IMR-90 (cell line): ENCODE measurements at regions not wholly inside any gene's neighbourhood (a gene's known extent, or its start where the extent isn't known, plus 50 kb on each side); places are given as distances from the start of the nearest gene placed in this dataset.
A peak's percentile ranks its signal among the peaks of the same experiment; 100 is the strongest.

Source experiments
- ATAC-seq: fragments of 200-7000 bp; cut with Tn5 transposase; 2 replicates; pipeline ENCODE4 v1.9.1; 2020; ENCODE audit warnings: low read depth, mild to moderate bottlenecking, moderate library complexity
- BruUV-seq: library from RNA; stranded (reverse); fragments of 400-500 nt; replicated peaks from 2 replicates; lab custom pipeline; 2021; lab: Mats Ljungman, UMichigan
- CTCF ChIA-PET: fragments of 300-600 bp; formaldehyde crosslinking; extraction: SDS; loops from one replicate; lab custom pipeline; 2021; ENCODE audit warnings: antibody characterized with exemption; lab: Yijun Ruan, JAX
- POLR2A ChIA-PET: fragments of 300-600 bp; sonication (Branson Sonifier 250); formaldehyde crosslinking; loops from one replicate; lab custom pipeline; 2022; ENCODE audit warnings: antibody characterized with exemption; ENCODE audit not compliant: unreplicated experiment; lab: Charles Lee
- DNase-seq: peaks from one replicate; pipeline ENCODE4 v3.0.0; 2013
- H2AFZ ChIP-seq: replicated peaks from 2 replicates; pipeline ENCODE3; 2013; ENCODE audit warnings: low read length, mild to moderate bottlenecking; ENCODE audit not compliant: poor library complexity
- H2AK5ac ChIP-seq: 2 replicates; pipeline ENCODE4 v1.6.1; 2013; ENCODE audit warnings: low read depth, low read length, inconsistent platforms
- H2AK9ac ChIP-seq: replicated peaks from 2 replicates; pipeline ENCODE3; 2013; ENCODE audit warnings: mild to moderate bottlenecking, low read depth, low read length, moderate library complexity; ENCODE audit not compliant: poor library complexity
- H2BK120ac ChIP-seq: 2 replicates; pipeline ENCODE4 v1.6.1; 2013; ENCODE audit warnings: low read depth, low read length, inconsistent platforms
- H2BK15ac ChIP-seq: 3 replicates; pipeline ENCODE4 v1.6.1; 2013; ENCODE audit warnings: low read depth, low read length, inconsistent platforms
- H2BK20ac ChIP-seq: 2 replicates; pipeline ENCODE4 v1.6.1; 2013; ENCODE audit warnings: low read depth, mild to moderate bottlenecking, inconsistent platforms, low read length, moderate library complexity
- H2BK5ac ChIP-seq: 2 replicates; pipeline ENCODE4 v1.6.1; 2013; ENCODE audit warnings: mild to moderate bottlenecking, low read depth, low read length, inconsistent platforms; ENCODE audit not compliant: poor library complexity, severe bottlenecking
- H3K14ac ChIP-seq: replicated peaks from 2 replicates; pipeline ENCODE4 v1.6.1; 2013; ENCODE audit warnings: low read depth, low read length, inconsistent platforms
- H3K18ac ChIP-seq: 2 replicates; pipeline ENCODE4 v1.6.1; 2013; ENCODE audit warnings: low read depth, low read length, control low read depth
- H3K23ac ChIP-seq: 2 replicates; pipeline ENCODE4 v1.6.1; 2013; ENCODE audit warnings: low read depth, low read length, inconsistent platforms
- H3K27ac ChIP-seq: 2 replicates; pipeline ENCODE4 v1.5.1; 2013; ENCODE audit warnings: mild to moderate bottlenecking, control low read depth, low read length; ENCODE audit not compliant: insufficient read depth
- H3K27me3 ChIP-seq: 2 replicates; pipeline ENCODE4 v1.6.1; 2013; ENCODE audit warnings: low read length; ENCODE audit not compliant: control insufficient read depth, insufficient read depth
- H3K36me3 ChIP-seq: 2 replicates; pipeline ENCODE4 v1.6.1; 2013; ENCODE audit warnings: low read length, mixed read lengths; ENCODE audit not compliant: control insufficient read depth, insufficient read depth
- H3K4ac ChIP-seq: 2 replicates; pipeline ENCODE4 v1.6.1; 2013; ENCODE audit warnings: low read depth, low read length, inconsistent platforms
- H3K4me1 ChIP-seq: 2 replicates; pipeline ENCODE4 v1.6.1; 2013; ENCODE audit warnings: low read length, mixed read lengths; ENCODE audit not compliant: control insufficient read depth, insufficient read depth
- H3K4me2 ChIP-seq: 2 replicates; pipeline ENCODE4 v1.6.1; 2013; ENCODE audit warnings: low read depth, mild to moderate bottlenecking, control low read depth, low read length, moderate library complexity
- H3K4me3 ChIP-seq: 2 replicates; pipeline ENCODE4 v1.5.1; 2013; ENCODE audit warnings: low read depth, mild to moderate bottlenecking, control low read depth, low read length, moderate library complexity; ENCODE audit not compliant: insufficient read depth
- H3K56ac ChIP-seq: 2 replicates; pipeline ENCODE4 v1.6.1; 2013; ENCODE audit warnings: low read length, inconsistent platforms; ENCODE audit not compliant: insufficient read depth; ENCODE audit errors: extremely low read depth
- H3K79me1 ChIP-seq, 2 experiments: 2 replicates each; pipeline ENCODE4 v1.6.1; 2013; ENCODE audit warnings: low read length in 2 of 2, inconsistent platforms in 1 of 2, low read depth in 1 of 2
- H3K9ac ChIP-seq: 2 replicates; pipeline ENCODE4 v1.6.1; 2013; ENCODE audit warnings: low read depth, low read length, control low read depth
- H3K9me1 ChIP-seq: 2 replicates; pipeline ENCODE4 v1.6.1; 2013; ENCODE audit warnings: low read length, inconsistent platforms; ENCODE audit not compliant: insufficient read depth
- H3K9me3 ChIP-seq: 2 replicates; pipeline ENCODE4 v1.6.1; 2013; ENCODE audit warnings: low read length; ENCODE audit not compliant: control insufficient read depth, insufficient read depth
- H4K20me1 ChIP-seq: 2 replicates; pipeline ENCODE4 v1.6.1; 2013; ENCODE audit warnings: low read length, inconsistent platforms; ENCODE audit not compliant: insufficient read depth
- H4K5ac ChIP-seq: 2 replicates; pipeline ENCODE4 v1.6.1; 2013; ENCODE audit warnings: mild to moderate bottlenecking, low read depth, low read length, control low read depth
- H4K8ac ChIP-seq, 2 experiments: 2 replicates each; pipeline ENCODE4 v1.6.1; 2013; ENCODE audit warnings: low read depth in 2 of 2, low read length in 2 of 2, control low read depth in 1 of 2, inconsistent platforms in 1 of 2
- H4K91ac ChIP-seq: 2 replicates; pipeline ENCODE4 v1.6.1; 2013; ENCODE audit warnings: low read depth, low read length, inconsistent platforms; ENCODE audit not compliant: insufficient read depth
- CEBPB ChIP-seq: IDR thresholded peaks from 2 replicates; pipeline ENCODE4 v1.6.1; 2012; ENCODE audit warnings: low read depth, low read length, improper control_type of control experiment
- FOS ChIP-seq: fragments of 150-350 bp; IDR thresholded peaks from 2 replicates; pipeline ENCODE4 v1.6.1; 2016; ENCODE audit warnings: low read depth, low read length
- MAFK ChIP-seq: IDR thresholded peaks from 2 replicates; pipeline ENCODE4 v1.6.1; 2012; ENCODE audit warnings: low read depth, low read length, improper control_type of control experiment
- WGBS, 2 experiments: methylation state at CpG; one replicate each; pipeline versions ENCODE4 v1.1.5 to v1.1.7; 2013; ENCODE audit warnings: missing lambda C conversion rate in 2 of 2; ENCODE audit not compliant: insufficient read length in 1 of 2; ENCODE audit errors: extremely low coverage in 2 of 2; 5-methylcytosine and 5-hydroxymethylcytosine counted together
- dilution Hi-C: fragments of 300-500 bp; cut with HindIII; formaldehyde crosslinking; loops from one replicate; pipeline ENCODE4 v1.14.3; 2018; ENCODE audit warnings: low sequenced_read_pairs; ENCODE audit not compliant: unreplicated experiment
- in situ Hi-C: fragments of 300-500 bp; cut with MboI; formaldehyde crosslinking; loops from 3 replicates; pipeline ENCODE4 v1.14.3; 2019; ENCODE audit warnings: low sequenced_read_pairs, inconsistent platforms, mixed read lengths
- intact Hi-C: fragments of 100-400 bp; cut with micrococcal nuclease; formaldehyde crosslinking; loops from 2 replicates; pipeline ENCODE4 v1.10.0; 2022

DNA sequence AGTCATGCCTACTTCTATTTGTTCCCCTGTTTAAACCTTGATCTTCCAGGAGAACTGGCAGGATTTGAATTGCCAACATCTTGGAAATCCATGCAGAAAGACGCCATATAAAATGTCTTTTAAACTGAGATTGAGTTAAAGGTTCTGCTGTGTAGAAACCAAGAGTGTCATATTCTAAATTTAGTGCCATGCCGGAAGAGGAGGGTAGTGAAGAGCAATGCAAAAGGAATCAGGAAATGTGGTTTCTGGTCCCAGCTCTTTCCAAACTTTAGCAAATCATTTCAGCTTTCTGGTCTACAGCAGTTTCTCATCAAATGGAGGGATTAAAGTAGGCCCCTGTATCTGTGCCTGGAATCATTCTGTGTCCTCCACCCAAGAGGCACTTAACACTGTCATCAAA is 85.7 kb downstream of the BTG1 start:
- ATAC-seq (peak; percentile 48), DNase-seq (peak; percentile 82)
- Histone ChIP-seq H2AK9ac (peak overlapping the region; percentile 2), H2BK120ac (peak overlapping the region; percentile 99), H2BK15ac (peak overlapping the region; percentile 53; the same call in 2 of the 3 replicates), H3K9me3 (no peaks in the 10 kb centered on the region), H3K27me3 (no peaks in the 10 kb centered on the region), H3K4me2 (peak overlapping the region; percentile 86; the same call in 1 of the 2 replicates), H3K9ac (no peak overlapping the region; the same call in 1 of the 2 replicates), H3K27ac (peak overlapping the region; percentile 64), H2AFZ (peak overlapping the region; percentile 73), H2AK5ac (peak overlapping the region; percentile 97), H3K4me1 (peaks cover 15% of the 10 kb centered on the region), H3K36me3 (no peaks in the 10 kb centered on the region), H4K91ac (peak overlapping the region; percentile 94), H4K20me1 (no peaks in the 10 kb centered on the region), H3K79me1 (peaks cover 0 to 17% of the 10 kb centered on the region in 2 experiments; a peak in 2 of 4 replicates), H3K14ac (peak overlapping the region; percentile 95), H4K5ac (peak overlapping the region; percentile 97), H3K23ac (peak overlapping the region; percentile 94; the same call in 1 of the 2 replicates), H2BK20ac (peak overlapping the region; percentile 92), H4K8ac (peak overlapping the region; percentile 20 to 90), H3K4me3 (no peak overlapping the region), H3K56ac (peak overlapping the region; percentile 90), H2BK5ac (peak overlapping the region; percentile 98), H3K4ac (peak overlapping the region; percentile 93), H3K18ac (peak overlapping the region; percentile 98; the same call in 1 of the 2 replicates), H3K9me1 (peaks cover 10% of the 10 kb centered on the region)
- dilution Hi-C loops (no loop called here), in situ Hi-C loops (no loop called here), intact Hi-C loops (loop anchor here (5.0 to 10.0 kb wide), 2 partner anchors 82 to 245 kb away; no protein-coding TSS in a partner anchor)
- no TSS peak for BruUV-seq
- ChIA-PET POLR2A (no interaction called here), CTCF (interaction anchor here (0.7 to 1.5 kb wide), 3 partner anchors 18 to 84 kb away, joined by 3 to 4 read pairs (median 3); no protein-coding TSS in a partner anchor)
- no CpG with 5 or more reads among the region's 2 CpGs for WGBS, 2 experiments
- no peak for TF ChIP-seq MAFK
- peak; percentile 55; the same call in 1 of the 2 replicates for TF ChIP-seq CEBPB
- TF ChIP-seq FOS: 0 out of 2 replicates have a peak, but pooled peaks have one; percentile 12
